ENCODE measurements at regions not wholly inside any gene's neighbourhood (a gene's known extent, or its start where the extent isn't known, plus 50 kb on each side); places are given as distances from the start of the nearest gene placed in this dataset.

DNA sequence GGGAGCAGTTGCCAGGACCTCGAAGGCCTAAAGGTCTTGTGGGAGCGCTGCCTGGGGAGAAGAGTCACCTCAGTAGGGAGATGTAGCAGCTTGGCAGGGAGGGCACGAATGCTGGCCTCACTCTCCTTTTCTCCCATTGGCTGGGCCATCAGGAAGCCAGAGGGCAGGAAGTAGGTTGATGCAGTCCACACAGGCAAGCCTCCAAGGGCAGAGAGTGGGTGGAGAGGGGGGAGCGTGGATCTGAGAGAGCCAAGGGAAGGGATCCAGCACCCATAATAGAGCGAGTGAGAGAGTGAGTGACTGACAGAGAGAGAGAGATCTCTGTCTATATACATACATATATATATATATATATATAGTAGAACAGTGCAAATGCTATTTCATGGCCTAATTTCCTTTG is 215.3 kb upstream of the LRFN2 start:
- no peak for TF ChIP-seq GATA2 (IDR thresholded peaks at IDR 0.05; ENCODE audit: low read depth, low read length)
- no peak for TF ChIP-seq GATA3 (IDR thresholded peaks at IDR 0.05; ENCODE audit: low read depth, low read length)

Data from SH-SY5Y (cell line).